ENCODE measurements at regions not wholly inside any gene's neighbourhood (a gene's known extent, or its start where the extent isn't known, plus 50 kb on each side); places are given as distances from the start of the nearest gene placed in this dataset.

GRCh38 chr11:42047637-42048555 lies 588.4 kb upstream of the LRRC4C start:
- TF ChIP-seq, protein P1, sequence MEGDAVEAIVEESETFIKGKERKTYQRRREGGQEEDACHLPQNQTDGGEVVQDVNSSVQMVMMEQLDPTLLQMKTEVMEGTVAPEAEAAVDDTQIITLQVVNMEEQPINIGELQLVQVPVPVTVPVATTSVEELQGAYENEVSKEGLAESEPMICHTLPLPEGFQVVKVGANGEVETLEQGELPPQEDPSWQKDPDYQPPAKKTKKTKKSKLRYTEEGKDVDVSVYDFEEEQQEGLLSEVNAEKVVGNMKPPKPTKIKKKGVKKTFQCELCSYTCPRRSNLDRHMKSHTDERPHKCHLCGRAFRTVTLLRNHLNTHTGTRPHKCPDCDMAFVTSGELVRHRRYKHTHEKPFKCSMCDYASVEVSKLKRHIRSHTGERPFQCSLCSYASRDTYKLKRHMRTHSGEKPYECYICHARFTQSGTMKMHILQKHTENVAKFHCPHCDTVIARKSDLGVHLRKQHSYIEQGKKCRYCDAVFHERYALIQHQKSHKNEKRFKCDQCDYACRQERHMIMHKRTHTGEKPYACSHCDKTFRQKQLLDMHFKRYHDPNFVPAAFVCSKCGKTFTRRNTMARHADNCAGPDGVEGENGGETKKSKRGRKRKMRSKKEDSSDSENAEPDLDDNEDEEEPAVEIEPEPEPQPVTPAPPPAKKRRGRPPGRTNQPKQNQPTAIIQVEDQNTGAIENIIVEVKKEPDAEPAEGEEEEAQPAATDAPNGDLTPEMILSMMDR (IDR thresholded peaks at IDR 0.05), result no peak
- TF ChIP-seq POLR2A (IDR thresholded peaks at IDR 0.05), result no peak
- no peak for TF ChIP-seq EP300 (IDR thresholded peaks at IDR 0.05)
- TF ChIP-seq POLR2AphosphoS5 (IDR thresholded peaks at IDR 0.05), result no peak

Data from suprapubic skin (tissue), 4 donors.